ENCODE measurements at regions not wholly inside any gene's neighbourhood (a gene's known extent, or its start where the extent isn't known, plus 50 kb on each side); places are given as distances from the start of the nearest gene placed in this dataset.

- Histone ChIP-seq H3K4me2 (ENCODE audit: low read length) (no peak overlapping the region), H2AFZ (ENCODE audit: insufficient read depth, low read length, poor library complexity) (no peak overlapping the region), H3K23ac (ENCODE audit: low read length) (no peak overlapping the region), H3K14ac (ENCODE audit: low read length) (peak overlapping the region; percentile 53), H3K27ac (ENCODE audit: low read depth, low read length) (no peak overlapping the region), H4K91ac (ENCODE audit: low read depth, low read length) (no peak overlapping the region), H3K79me2 (ENCODE audit: control insufficient read depth, insufficient read depth, low read length, poor library complexity) (no peaks in the 10 kb centered on the region), H3K4ac (ENCODE audit: low read depth, low read length) (no peak overlapping the region), H3K4me1 (ENCODE audit: control insufficient read depth in 1 of 2, insufficient read depth in 2 of 2, low read length in 2 of 2) (peaks cover 2 to 7% of the 10 kb centered on the region in 2 experiments), H3K36me3 (ENCODE audit: control insufficient read depth in 1 of 2, insufficient read depth in 2 of 2, low read length in 2 of 2) (no peaks in the 10 kb centered on the region), H3K18ac (ENCODE audit: low read length) (no peak overlapping the region), H4K8ac (ENCODE audit: low read depth, low read length) (no peak overlapping the region), H3K79me1 (ENCODE audit: low read length) (peaks cover 1% of the 10 kb centered on the region), H2AK5ac (ENCODE audit: low read length) (peak overlapping the region; percentile 49), H2BK12ac (ENCODE audit: low read length) (peak overlapping the region; percentile 27), H3K9me3 (ENCODE audit: insufficient read depth, low read depth, low read length) (no peaks in the 10 kb centered on the region), H2BK5ac (ENCODE audit: low read depth, low read length, poor library complexity) (no peak overlapping the region), H3K4me3 (ENCODE audit: low read depth, low read length) (no peak overlapping the region), H4K12ac (ENCODE audit: low read depth, low read length) (no peak overlapping the region), H2BK120ac (ENCODE audit: insufficient read depth, low read length, poor library complexity) (no peak overlapping the region), H3K27me3 (ENCODE audit: insufficient read depth, low read length) (no peaks in the 10 kb centered on the region), H3K9ac (ENCODE audit: low read length) (no peak overlapping the region)
- WGBS (ENCODE audit: extremely low coverage, insufficient coverage, insufficient read length), result no CpG with 5 or more reads among the region's 2 CpGs
- no peak for DNase-seq
Observed at GRCh38 chr1:94600556-94600955, 59.0 kb upstream of the F3 start.

- Histone ChIP-seq H4K91ac (ENCODE audit: low read depth, low read length) (no peak overlapping the region), H3K4me2 (ENCODE audit: low read length) (no peak overlapping the region), H4K12ac (ENCODE audit: low read depth, low read length) (no peak overlapping the region), H3K23ac (ENCODE audit: low read length) (no peak overlapping the region), H3K79me2 (ENCODE audit: control insufficient read depth, insufficient read depth, low read length, poor library complexity) (no peaks in the 10 kb centered on the region), H2AK5ac (ENCODE audit: low read length) (no peak overlapping the region), H2BK5ac (ENCODE audit: low read depth, low read length, poor library complexity) (no peak overlapping the region), H3K18ac (ENCODE audit: low read length) (no peak overlapping the region), H3K27ac (ENCODE audit: low read depth, low read length) (no peak overlapping the region), H4K8ac (ENCODE audit: low read depth, low read length) (no peak overlapping the region), H2AFZ (ENCODE audit: insufficient read depth, low read length, poor library complexity) (no peak overlapping the region), H3K79me1 (ENCODE audit: low read length) (peaks cover 1% of the 10 kb centered on the region), H3K9me3 (ENCODE audit: insufficient read depth, low read depth, low read length) (no peaks in the 10 kb centered on the region), H3K27me3 (ENCODE audit: insufficient read depth, low read length) (no peaks in the 10 kb centered on the region), H2BK120ac (ENCODE audit: insufficient read depth, low read length, poor library complexity) (no peak overlapping the region), H3K4ac (ENCODE audit: low read depth, low read length) (no peak overlapping the region), H3K14ac (ENCODE audit: low read length) (no peak overlapping the region), H3K9ac (ENCODE audit: low read length) (no peak overlapping the region), H3K4me3 (ENCODE audit: low read depth, low read length) (no peak overlapping the region), H2BK12ac (ENCODE audit: low read length) (no peak overlapping the region), H3K36me3 (ENCODE audit: control insufficient read depth in 1 of 2, insufficient read depth in 2 of 2, low read length in 2 of 2) (no peaks in the 10 kb centered on the region), H3K4me1 (ENCODE audit: control insufficient read depth in 1 of 2, insufficient read depth in 2 of 2, low read length in 2 of 2) (peaks cover 2 to 8% of the 10 kb centered on the region in 2 experiments)
- WGBS (ENCODE audit: extremely low coverage, insufficient coverage, insufficient read length), result no CpG with 5 or more reads among the region's 11 CpGs
- DNase-seq, result no peak
Observed at GRCh38 chr1:94599095-94599813, 57.7 kb upstream of the F3 start.

GRCh38 chr1:94597701-94598100 lies 56.1 kb upstream of the F3 start:
- Histone ChIP-seq H3K27ac (ENCODE audit: low read depth, low read length) (no peak overlapping the region), H4K12ac (ENCODE audit: low read depth, low read length) (no peak overlapping the region), H2AK5ac (ENCODE audit: low read length) (no peak overlapping the region), H3K4ac (ENCODE audit: low read depth, low read length) (no peak overlapping the region), H3K14ac (ENCODE audit: low read length) (no peak overlapping the region), H2BK5ac (ENCODE audit: low read depth, low read length, poor library complexity) (no peak overlapping the region), H3K79me2 (ENCODE audit: control insufficient read depth, insufficient read depth, low read length, poor library complexity) (no peaks in the 10 kb centered on the region), H3K79me1 (ENCODE audit: low read length) (peaks cover 1% of the 10 kb centered on the region), H3K36me3 (ENCODE audit: control insufficient read depth in 1 of 2, insufficient read depth in 2 of 2, low read length in 2 of 2) (no peaks in the 10 kb centered on the region), H3K9me3 (ENCODE audit: insufficient read depth, low read depth, low read length) (no peaks in the 10 kb centered on the region), H3K4me3 (ENCODE audit: low read depth, low read length) (no peak overlapping the region), H2BK12ac (ENCODE audit: low read length) (no peak overlapping the region), H3K4me2 (ENCODE audit: low read length) (no peak overlapping the region), H2AFZ (ENCODE audit: insufficient read depth, low read length, poor library complexity) (no peak overlapping the region), H4K91ac (ENCODE audit: low read depth, low read length) (no peak overlapping the region), H3K18ac (ENCODE audit: low read length) (no peak overlapping the region), H3K9ac (ENCODE audit: low read length) (no peak overlapping the region), H2BK120ac (ENCODE audit: insufficient read depth, low read length, poor library complexity) (peak overlapping the region; percentile 25), H3K23ac (ENCODE audit: low read length) (no peak overlapping the region), H4K8ac (ENCODE audit: low read depth, low read length) (no peak overlapping the region), H3K27me3 (ENCODE audit: insufficient read depth, low read length) (no peaks in the 10 kb centered on the region), H3K4me1 (ENCODE audit: control insufficient read depth in 1 of 2, insufficient read depth in 2 of 2, low read length in 2 of 2) (peaks cover 2 to 11% of the 10 kb centered on the region in 2 experiments)
- DNase-seq, result peak; percentile 83 to 89
- no CpG with 5 or more reads among the region's 3 CpGs for WGBS (ENCODE audit: extremely low coverage, insufficient coverage, insufficient read length)

DNA sequence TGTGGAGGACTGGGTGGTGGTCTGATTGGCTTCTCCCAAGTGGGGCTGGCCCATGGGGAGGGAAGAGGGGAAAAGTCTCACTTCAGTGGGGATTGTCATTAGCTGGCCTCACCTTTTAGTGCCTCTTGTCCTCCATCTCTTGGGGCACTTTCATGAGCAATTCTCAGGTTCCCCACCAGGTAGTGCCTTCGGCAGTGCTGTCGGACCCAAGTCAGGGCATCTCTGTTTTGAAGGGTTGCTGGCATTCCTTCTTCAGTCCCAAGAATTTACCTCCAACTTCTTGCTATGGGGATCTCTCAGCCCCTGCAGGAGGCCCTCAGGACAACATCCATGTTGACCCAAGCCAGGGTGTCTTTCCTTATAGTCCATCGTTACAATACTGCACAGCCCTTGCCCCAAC lies 54.7 kb upstream of the F3 start:
- no peak overlapping the region for H3K4me2 ChIP-seq (ENCODE audit: low read length)
- DNase-seq, result no peak
- H3K4me1 ChIP-seq (ENCODE audit: control insufficient read depth in 1 of 2, insufficient read depth in 2 of 2, low read length in 2 of 2), result peaks cover 6 to 21% of the 10 kb centered on the region in 2 experiments
- H2BK5ac ChIP-seq (ENCODE audit: low read depth, low read length, poor library complexity), result no peak overlapping the region
- H4K8ac ChIP-seq (ENCODE audit: low read depth, low read length), result no peak overlapping the region
- H3K18ac ChIP-seq (ENCODE audit: low read length), result no peak overlapping the region
- no peak overlapping the region for H3K4ac ChIP-seq (ENCODE audit: low read depth, low read length)
- no peak overlapping the region for H3K9ac ChIP-seq (ENCODE audit: low read length)
- no peak overlapping the region for H3K23ac ChIP-seq (ENCODE audit: low read length)
- H4K91ac ChIP-seq (ENCODE audit: low read depth, low read length), result peak overlapping the region; percentile 18
- no peaks in the 10 kb centered on the region for H3K27me3 ChIP-seq (ENCODE audit: insufficient read depth, low read length)
- no peaks in the 10 kb centered on the region for H3K9me3 ChIP-seq (ENCODE audit: insufficient read depth, low read depth, low read length)
- no peak overlapping the region for H4K12ac ChIP-seq (ENCODE audit: low read depth, low read length)
- no CpG with 5 or more reads among the region's 3 CpGs for WGBS (ENCODE audit: extremely low coverage, insufficient coverage, insufficient read length)
- no peaks in the 10 kb centered on the region for H3K36me3 ChIP-seq (ENCODE audit: control insufficient read depth in 1 of 2, insufficient read depth in 2 of 2, low read length in 2 of 2)
- H3K14ac ChIP-seq (ENCODE audit: low read length), result no peak overlapping the region
- H2BK120ac ChIP-seq (ENCODE audit: insufficient read depth, low read length, poor library complexity), result no peak overlapping the region
- H2BK12ac ChIP-seq (ENCODE audit: low read length), result no peak overlapping the region
- H2AK5ac ChIP-seq (ENCODE audit: low read length), result peak overlapping the region; percentile 16
- H3K79me1 ChIP-seq (ENCODE audit: low read length), result peaks cover 9% of the 10 kb centered on the region
- no peak overlapping the region for H3K27ac ChIP-seq (ENCODE audit: low read depth, low read length)
- no peak overlapping the region for H3K4me3 ChIP-seq (ENCODE audit: low read depth, low read length)
- H3K79me2 ChIP-seq (ENCODE audit: control insufficient read depth, insufficient read depth, low read length, poor library complexity), result no peaks in the 10 kb centered on the region
- H2AFZ ChIP-seq (ENCODE audit: insufficient read depth, low read length, poor library complexity), result no peak overlapping the region
